CD14-positive monocyte (primary cell): ENCODE measurements at regions not wholly inside any gene's neighbourhood (a gene's known extent, or its start where the extent isn't known, plus 50 kb on each side); places are given as distances from the start of the nearest gene placed in this dataset.

Experiments
- DNase-seq, 3 donors: peaks; one replicate each; pipeline ENCODE4 v3.0.0-alpha.2; 2011 to 2022
- H2AFZ ChIP-seq: 2 replicates; pipeline ENCODE4 v1.6.0; 2012; ENCODE audit warnings: mild to moderate bottlenecking, low read depth, low read length, inconsistent platforms; ENCODE audit not compliant: insufficient read depth, poor library complexity, severe bottlenecking
- H3K27ac ChIP-seq, 2 donors: 1 replicate in 1 of 2; 2 replicates in 1 of 2; pipeline ENCODE4 v1.5.1; 2012 to 2013; ENCODE audit warnings: low read length in 2 of 2, control low read depth in 1 of 2, inconsistent platforms in 1 of 2, low read depth in 1 of 2, mild to moderate bottlenecking in 1 of 2
- H3K27me3 ChIP-seq, 2 donors: one replicate each; pipeline versions ENCODE4 v1.6.0 to v1.6.1; 2011 to 2013; ENCODE audit warnings: low read length in 2 of 2; ENCODE audit not compliant: control insufficient read depth in 2 of 2, insufficient read depth in 2 of 2
- H3K36me3 ChIP-seq, 2 donors: replicated peaks in 1 of 2; 1 replicate in 1 of 2; 2 replicates in 1 of 2; pipeline versions ENCODE4 v1.5.1 to v1.6.1; 2012 to 2013; ENCODE audit warnings: low read length in 2 of 2, control low read depth in 1 of 2, inconsistent platforms in 1 of 2, mild to moderate bottlenecking in 1 of 2; ENCODE audit not compliant: insufficient read depth in 2 of 2, control insufficient read depth in 1 of 2
- H3K4me1 ChIP-seq, 2 donors: 1 replicate in 1 of 2; 2 replicates in 1 of 2; pipeline versions ENCODE4 v1.5.1 to v1.6.1; 2012 to 2013; ENCODE audit warnings: low read length in 2 of 2, control low read depth in 1 of 2, inconsistent platforms in 1 of 2, mild to moderate bottlenecking in 1 of 2, moderate library complexity in 1 of 2; ENCODE audit not compliant: insufficient read depth in 2 of 2, control insufficient read depth in 1 of 2
- H3K4me2 ChIP-seq: replicated peaks from 2 replicates; pipeline ENCODE3; 2012; ENCODE audit warnings: low read length, moderate library complexity, mild to moderate bottlenecking; ENCODE audit not compliant: poor library complexity, severe bottlenecking; ENCODE audit errors: extremely low read depth
- H3K4me3 ChIP-seq, 3 experiments: fragments of 200-600 bp in 1 of 3; sonication (generic) in 1 of 3; replicated peaks in 1 of 3; 1 replicate in 2 of 3; 2 replicates in 1 of 3; pipeline ENCODE4 v1.5.1; 2011 to 2013; ENCODE audit warnings: low read length in 3 of 3, mild to moderate bottlenecking in 3 of 3, control low read depth in 2 of 3, low read depth in 2 of 3, inconsistent platforms in 1 of 3, moderate library complexity in 1 of 3
- H3K79me2 ChIP-seq: 2 replicates; pipeline ENCODE4 v1.6.0; 2012; ENCODE audit warnings: mild to moderate bottlenecking, control low read depth, inconsistent platforms, low read length, moderate library complexity; ENCODE audit not compliant: insufficient read depth
- H3K9ac ChIP-seq: 2 replicates; pipeline ENCODE4 v1.6.0; 2017; ENCODE audit warnings: low read length, mild to moderate bottlenecking; ENCODE audit not compliant: insufficient read depth, poor library complexity, severe bottlenecking
- H3K9me3 ChIP-seq, 2 donors: replicated peaks in 1 of 2; 1 replicate in 1 of 2; 2 replicates in 1 of 2; pipeline versions ENCODE4 v1.5.1 to v1.6.1; 2012 to 2013; ENCODE audit warnings: low read length in 2 of 2, control low read depth in 1 of 2; ENCODE audit not compliant: control insufficient read depth in 1 of 2, insufficient read depth in 1 of 2
- H4K20me1 ChIP-seq: 2 replicates; pipeline ENCODE4 v1.6.0; 2012; ENCODE audit warnings: mild to moderate bottlenecking, low read length, control low read depth, moderate library complexity; ENCODE audit not compliant: insufficient read depth
- H3K27ac Mint-ChIP-seq, 7 donors: one replicate each; pipeline ENCODE4 v1.8.0; 2020; ENCODE audit warnings: mild to moderate bottlenecking in 7 of 7, mixed read lengths in 7 of 7, moderate library complexity in 6 of 7, inconsistent platforms in 2 of 7
- H3K27me3 Mint-ChIP-seq, 3 donors: one replicate each; pipeline ENCODE4 v1.8.0; 2021 to 2022; ENCODE audit warnings: low read depth in 3 of 3, mild to moderate bottlenecking in 3 of 3, mixed read lengths in 3 of 3, moderate library complexity in 3 of 3, inconsistent platforms in 1 of 3
- H3K36me3 Mint-ChIP-seq, 2 donors: one replicate each; pipeline ENCODE4 v1.8.0; 2020; ENCODE audit warnings: mixed read lengths in 2 of 2, inconsistent platforms in 1 of 2, mild to moderate bottlenecking in 1 of 2
- H3K4me1 Mint-ChIP-seq: one replicate; pipeline ENCODE4 v1.8.0; 2020; ENCODE audit warnings: mild to moderate bottlenecking, mixed read lengths
- H3K4me3 Mint-ChIP-seq, 2 donors: one replicate each; pipeline ENCODE4 v1.8.0; 2020; ENCODE audit warnings: mild to moderate bottlenecking in 2 of 2, mixed read lengths in 2 of 2, moderate library complexity in 1 of 2
- H3K9me3 Mint-ChIP-seq, 7 donors: one replicate each; pipeline ENCODE4 v1.8.0; 2020 to 2022; ENCODE audit warnings: mixed read lengths in 7 of 7, mild to moderate bottlenecking in 6 of 7, moderate library complexity in 6 of 7, inconsistent platforms in 2 of 7
- WGBS: methylation state at CpG from one replicate; pipeline ENCODE4 v1.1.5; 2013; ENCODE audit warnings: missing lambda C conversion rate; ENCODE audit not compliant: insufficient coverage; 5-methylcytosine and 5-hydroxymethylcytosine counted together
- intact Hi-C, 2 donors: fragments of 100-400 bp; cut with micrococcal nuclease; formaldehyde crosslinking; loops; one replicate each; pipeline versions ENCODE4 v1.15.0 to v1.15.1; 2023
- TF ChIP-seq, protein P1 (sequence below): fragments of 200-600 bp; IDR thresholded peaks from one replicate; pipeline ENCODE4 v1.8.0; 2022; ENCODE audit warnings: antibody characterized with exemption, mild to moderate bottlenecking

DNA sequence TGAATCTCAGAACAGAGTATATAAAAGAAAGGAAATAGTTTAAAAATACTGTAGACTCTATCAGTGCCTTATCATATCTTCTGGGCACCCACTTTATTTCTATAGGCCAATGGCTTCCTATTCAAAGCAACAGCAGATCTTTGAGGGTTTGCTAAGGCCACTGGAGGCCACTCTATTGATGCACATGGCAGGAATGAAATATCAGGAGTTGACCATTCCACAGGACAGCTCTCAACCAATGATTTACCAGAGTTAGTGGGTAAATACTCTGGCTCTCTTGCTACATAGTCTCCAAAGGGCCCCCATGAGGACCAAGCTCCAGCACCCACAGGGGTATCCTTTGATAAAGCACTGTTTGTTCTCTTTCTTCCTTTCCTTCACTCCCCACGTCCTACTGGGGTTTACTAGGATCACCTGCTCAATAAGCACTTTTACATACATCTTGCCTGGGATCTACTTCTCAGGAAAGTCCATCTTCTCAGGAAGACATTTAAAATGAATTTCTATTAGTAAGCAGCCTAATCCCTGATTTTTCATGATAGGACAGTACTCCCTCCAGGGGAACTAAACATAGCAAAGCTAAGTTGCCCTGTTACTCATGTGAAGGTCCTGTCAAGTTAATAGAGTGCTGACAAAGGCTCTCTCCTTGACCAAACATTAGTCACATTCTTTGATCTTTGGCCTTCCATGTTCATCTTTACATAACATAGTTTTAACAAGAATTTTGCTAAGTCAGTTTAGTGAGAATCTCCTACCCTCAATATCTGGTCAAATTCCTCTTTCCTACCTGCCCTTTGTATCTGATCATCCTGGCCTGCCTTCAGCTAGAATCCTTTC, 459.7 kb downstream of the GRXCR1 start:
- intact Hi-C loops, result no loop called here
- Histone ChIP-seq H3K4me2 (no peak overlapping the region), H3K9me3 (no peaks in the 10 kb centered on the region), H3K4me1 (no peaks in the 10 kb centered on the region), H3K27me3 (no peaks in the 10 kb centered on the region), H3K79me2 (no peaks in the 10 kb centered on the region), H3K9ac (no peak overlapping the region), H3K27ac (no peak overlapping the region), H3K4me3 (no peak overlapping the region), H2AFZ (no peak overlapping the region), H4K20me1 (no peaks in the 10 kb centered on the region), H3K36me3 (no peaks in the 10 kb centered on the region)
- TF ChIP-seq, protein P1, sequence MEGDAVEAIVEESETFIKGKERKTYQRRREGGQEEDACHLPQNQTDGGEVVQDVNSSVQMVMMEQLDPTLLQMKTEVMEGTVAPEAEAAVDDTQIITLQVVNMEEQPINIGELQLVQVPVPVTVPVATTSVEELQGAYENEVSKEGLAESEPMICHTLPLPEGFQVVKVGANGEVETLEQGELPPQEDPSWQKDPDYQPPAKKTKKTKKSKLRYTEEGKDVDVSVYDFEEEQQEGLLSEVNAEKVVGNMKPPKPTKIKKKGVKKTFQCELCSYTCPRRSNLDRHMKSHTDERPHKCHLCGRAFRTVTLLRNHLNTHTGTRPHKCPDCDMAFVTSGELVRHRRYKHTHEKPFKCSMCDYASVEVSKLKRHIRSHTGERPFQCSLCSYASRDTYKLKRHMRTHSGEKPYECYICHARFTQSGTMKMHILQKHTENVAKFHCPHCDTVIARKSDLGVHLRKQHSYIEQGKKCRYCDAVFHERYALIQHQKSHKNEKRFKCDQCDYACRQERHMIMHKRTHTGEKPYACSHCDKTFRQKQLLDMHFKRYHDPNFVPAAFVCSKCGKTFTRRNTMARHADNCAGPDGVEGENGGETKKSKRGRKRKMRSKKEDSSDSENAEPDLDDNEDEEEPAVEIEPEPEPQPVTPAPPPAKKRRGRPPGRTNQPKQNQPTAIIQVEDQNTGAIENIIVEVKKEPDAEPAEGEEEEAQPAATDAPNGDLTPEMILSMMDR, result no peak
- Mint-ChIP-seq H3K4me1 (no peaks in the 10 kb centered on the region), H3K4me3 (no peak overlapping the region), H3K9me3 (peaks cover 0 to 9% (median 3%) of the 10 kb centered on the region in 7 donors), H3K27ac (peak overlapping the region in 1 of 7 donors; percentile 2), H3K36me3 (no peaks in the 10 kb centered on the region), H3K27me3 (no peaks in the 10 kb centered on the region)
- DNase-seq, result no peak
- 0% methylated on average over 1 of the region's 1 CpG for WGBS

DNA sequence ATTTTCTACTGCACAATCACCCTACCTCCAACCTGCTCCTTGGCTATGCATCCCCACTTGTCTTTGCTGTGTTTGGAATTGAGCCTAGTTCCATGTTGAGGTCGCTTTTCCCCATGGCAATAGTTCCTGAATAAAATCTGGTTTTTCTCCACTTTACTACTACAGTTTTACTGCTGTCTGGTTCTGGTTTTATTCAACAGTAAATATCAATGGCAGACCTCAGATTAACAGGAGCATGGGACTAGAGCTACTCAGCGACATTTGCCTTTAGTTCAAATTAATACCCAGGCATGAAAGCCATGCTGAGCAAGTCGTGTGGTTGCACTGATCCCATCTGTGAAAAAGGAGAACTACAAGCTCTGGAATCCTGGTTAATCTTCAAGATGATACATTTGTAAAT, 460.3 kb downstream of the GRXCR1 start:
- H4K20me1 ChIP-seq, result no peaks in the 10 kb centered on the region
- H3K4me3 Mint-ChIP-seq, result no peak overlapping the region
- WGBS, result 81% methylated on average over 2 of the region's 3 CpGs
- no peaks in the 10 kb centered on the region for H3K4me1 ChIP-seq
- no peaks in the 10 kb centered on the region for H3K4me1 Mint-ChIP-seq
- TF ChIP-seq, protein P1, result no peak
- H3K79me2 ChIP-seq, result no peaks in the 10 kb centered on the region
- peak overlapping the region in 1 of 7 donors; percentile 2 for H3K27ac Mint-ChIP-seq
- H3K9ac ChIP-seq, result no peak overlapping the region
- no peaks in the 10 kb centered on the region for H3K27me3 Mint-ChIP-seq
- intact Hi-C loops, result no loop called here
- no peak for DNase-seq
- H3K36me3 Mint-ChIP-seq, result no peaks in the 10 kb centered on the region
- no peaks in the 10 kb centered on the region for H3K9me3 ChIP-seq
- H3K4me3 ChIP-seq, result no peak overlapping the region
- H3K4me2 ChIP-seq, result no peak overlapping the region
- no peak overlapping the region for H2AFZ ChIP-seq
- no peaks in the 10 kb centered on the region for H3K27me3 ChIP-seq
- no peak overlapping the region for H3K27ac ChIP-seq
- peaks cover 0 to 9% (median 3%) of the 10 kb centered on the region in 7 donors for H3K9me3 Mint-ChIP-seq
- no peaks in the 10 kb centered on the region for H3K36me3 ChIP-seq
